ENCODE measurements at regions not wholly inside any gene's neighbourhood (a gene's known extent, or its start where the extent isn't known, plus 50 kb on each side); places are given as distances from the start of the nearest gene placed in this dataset.

DNA sequence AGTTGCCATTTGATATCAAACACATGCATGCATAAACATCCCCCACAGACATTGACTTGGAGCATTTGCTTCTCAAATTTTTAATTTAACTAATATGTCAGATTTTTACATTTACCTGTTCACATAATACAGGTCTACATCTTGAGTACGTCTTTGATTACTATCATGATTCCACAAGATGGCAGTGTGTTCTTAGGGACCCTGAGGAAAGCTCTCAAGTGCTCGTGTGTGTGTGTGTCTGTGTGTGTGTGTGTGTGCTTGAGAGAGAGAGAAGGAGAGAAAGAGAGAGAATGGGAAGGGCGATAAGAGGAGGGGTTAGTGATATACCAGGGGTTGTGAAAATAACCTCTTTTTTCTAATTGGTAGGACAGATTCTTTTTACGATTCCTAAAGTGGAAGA, 167.1 kb upstream of the OR4E1 start:
- no TSS peak for BruUV-seq (replicated peaks)
- no peaks in the 10 kb centered on the region for H3K9me2 ChIP-seq (replicated peaks; ENCODE audit: low read length)
- TF ChIP-seq EZH2phosphoT487 (IDR thresholded peaks at IDR 0.05; ENCODE audit: borderline replicate concordance, low read length) (no peak), EZH2 (IDR thresholded peaks at IDR 0.05; ENCODE audit: low read length, unreplicated experiment) (no peak)
- TF ChIP-seq, protein P1, sequence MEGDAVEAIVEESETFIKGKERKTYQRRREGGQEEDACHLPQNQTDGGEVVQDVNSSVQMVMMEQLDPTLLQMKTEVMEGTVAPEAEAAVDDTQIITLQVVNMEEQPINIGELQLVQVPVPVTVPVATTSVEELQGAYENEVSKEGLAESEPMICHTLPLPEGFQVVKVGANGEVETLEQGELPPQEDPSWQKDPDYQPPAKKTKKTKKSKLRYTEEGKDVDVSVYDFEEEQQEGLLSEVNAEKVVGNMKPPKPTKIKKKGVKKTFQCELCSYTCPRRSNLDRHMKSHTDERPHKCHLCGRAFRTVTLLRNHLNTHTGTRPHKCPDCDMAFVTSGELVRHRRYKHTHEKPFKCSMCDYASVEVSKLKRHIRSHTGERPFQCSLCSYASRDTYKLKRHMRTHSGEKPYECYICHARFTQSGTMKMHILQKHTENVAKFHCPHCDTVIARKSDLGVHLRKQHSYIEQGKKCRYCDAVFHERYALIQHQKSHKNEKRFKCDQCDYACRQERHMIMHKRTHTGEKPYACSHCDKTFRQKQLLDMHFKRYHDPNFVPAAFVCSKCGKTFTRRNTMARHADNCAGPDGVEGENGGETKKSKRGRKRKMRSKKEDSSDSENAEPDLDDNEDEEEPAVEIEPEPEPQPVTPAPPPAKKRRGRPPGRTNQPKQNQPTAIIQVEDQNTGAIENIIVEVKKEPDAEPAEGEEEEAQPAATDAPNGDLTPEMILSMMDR (conservative IDR thresholded peaks at IDR 0.05; ENCODE audit: low read depth, low read length): peak; percentile 50; the same call in 1 of the 2 replicates
- no peak overlapping the region for H3K27ac ChIP-seq (ENCODE audit: low read length)
- no peaks in the 10 kb centered on the region for H3K9me3 ChIP-seq (ENCODE audit: low read length)
- H2AFZ ChIP-seq (ENCODE audit: low read length): no peak overlapping the region
- no peaks in the 10 kb centered on the region for H3K4me1 ChIP-seq (ENCODE audit: insufficient read depth, low read length)
- intact Hi-C loops (cut with micrococcal nuclease): no loop called here
- CTCF ChIA-PET: interaction anchor here (0.9 to 1.5 kb wide), 2 partner anchors 11 to 47 kb away, joined by 3 to 7 read pairs; no protein-coding TSS in a partner anchor
- no peak overlapping the region for H3K4me3 ChIP-seq (ENCODE audit: low read length)
- no peaks in the 10 kb centered on the region for H3K79me2 ChIP-seq (ENCODE audit: low read length)
- no peak for ATAC-seq
- POLR2A ChIA-PET (ENCODE audit: unreplicated experiment): no interaction called here
- peak; percentile 17 for DNase-seq
- H3K9ac ChIP-seq (ENCODE audit: low read length): no peak overlapping the region
- no peaks in the 10 kb centered on the region for H3K36me3 ChIP-seq (ENCODE audit: low read depth, low read length)
- H3K27me3 ChIP-seq (ENCODE audit: low read length): peaks cover 30% of the 10 kb centered on the region
- no peaks in the 10 kb centered on the region for H4K20me1 ChIP-seq (ENCODE audit: low read length)
- no peak overlapping the region for H3K4me2 ChIP-seq (ENCODE audit: low read length)
- no peaks in the 10 kb centered on the region for H3F3A ChIP-seq (ENCODE audit: low read length, unreplicated experiment)

DNA sequence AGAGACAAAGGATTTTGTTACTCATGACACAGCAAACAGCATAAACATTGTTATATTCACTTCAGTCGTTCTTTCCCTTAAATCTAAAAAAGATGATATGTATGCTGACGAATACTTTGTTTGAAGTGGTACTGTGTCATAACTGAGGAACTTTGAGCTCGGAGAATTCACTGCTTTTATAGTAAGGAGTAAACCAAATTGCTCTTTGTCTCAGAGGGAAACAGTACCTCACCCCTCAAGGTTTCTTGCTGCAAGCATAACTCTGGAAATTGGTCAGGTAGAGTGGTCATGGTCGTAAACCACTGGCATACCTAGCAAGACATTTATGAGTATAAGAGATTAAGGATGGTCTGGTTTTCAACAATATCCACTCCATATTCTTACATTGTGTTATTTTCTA, 160.2 kb upstream of the OR4E1 start:
- ATAC-seq: no peak
- H3K4me3 ChIP-seq (ENCODE audit: low read length): no peak overlapping the region
- no TSS peak for BruUV-seq (replicated peaks)
- no peaks in the 10 kb centered on the region for H3K79me2 ChIP-seq (ENCODE audit: low read length)
- peaks cover 51% of the 10 kb centered on the region for H3K27me3 ChIP-seq (ENCODE audit: low read length)
- H3K4me2 ChIP-seq (ENCODE audit: low read length): no peak overlapping the region
- TF ChIP-seq EZH2 (IDR thresholded peaks at IDR 0.05; ENCODE audit: low read length, unreplicated experiment): no peak
- no peak for TF ChIP-seq EZH2phosphoT487 (IDR thresholded peaks at IDR 0.05; ENCODE audit: borderline replicate concordance, low read length)
- TF ChIP-seq, protein P1 (conservative IDR thresholded peaks at IDR 0.05; ENCODE audit: low read depth, low read length): no peak
- H3K9me2 ChIP-seq (replicated peaks; ENCODE audit: low read length): no peaks in the 10 kb centered on the region
- no peaks in the 10 kb centered on the region for H3K9me3 ChIP-seq (ENCODE audit: low read length)
- H3K9ac ChIP-seq (ENCODE audit: low read length): no peak overlapping the region
- H3F3A ChIP-seq (ENCODE audit: low read length, unreplicated experiment): no peaks in the 10 kb centered on the region
- no peaks in the 10 kb centered on the region for H4K20me1 ChIP-seq (ENCODE audit: low read length)
- H3K36me3 ChIP-seq (ENCODE audit: low read depth, low read length): no peaks in the 10 kb centered on the region
- POLR2A ChIA-PET (ENCODE audit: unreplicated experiment): no interaction called here
- no peaks in the 10 kb centered on the region for H3K4me1 ChIP-seq (ENCODE audit: insufficient read depth, low read length)
- intact Hi-C loops (cut with micrococcal nuclease): no loop called here
- no peak overlapping the region for H3K27ac ChIP-seq (ENCODE audit: low read length)
- DNase-seq: peak; percentile 13
- no peak overlapping the region for H2AFZ ChIP-seq (ENCODE audit: low read length)
- CTCF ChIA-PET: no interaction called here

DNA sequence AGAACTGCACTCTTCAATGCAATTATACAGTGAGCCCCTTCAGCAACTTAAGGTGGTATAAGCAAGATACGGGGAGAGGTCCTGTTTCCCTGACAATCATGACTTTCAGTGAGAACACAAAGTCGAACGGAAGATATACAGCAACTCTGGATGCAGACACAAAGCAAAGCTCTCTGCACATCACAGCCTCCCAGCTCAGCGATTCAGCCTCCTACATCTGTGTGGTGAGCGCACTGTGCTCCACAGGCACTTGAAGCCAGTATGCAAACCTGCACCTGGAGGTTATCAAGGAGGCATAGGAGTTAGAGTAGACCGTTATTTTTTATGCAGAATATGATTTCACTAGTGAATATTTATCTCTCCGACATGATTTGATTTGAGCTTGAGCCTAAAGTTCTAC, 152.2 kb upstream of the OR4E1 start:
- Histone ChIP-seq H3K4me3 (ENCODE audit: low read length) (no peak overlapping the region), H3K79me2 (ENCODE audit: low read length) (no peaks in the 10 kb centered on the region), H3F3A (ENCODE audit: low read length, unreplicated experiment) (no peaks in the 10 kb centered on the region), H3K27ac (ENCODE audit: low read length) (no peak overlapping the region), H3K9me2 (replicated peaks; ENCODE audit: low read length) (no peaks in the 10 kb centered on the region), H3K4me2 (ENCODE audit: low read length) (no peak overlapping the region), H3K36me3 (ENCODE audit: low read depth, low read length) (no peaks in the 10 kb centered on the region), H4K20me1 (ENCODE audit: low read length) (no peaks in the 10 kb centered on the region), H3K27me3 (ENCODE audit: low read length) (peaks cover 37% of the 10 kb centered on the region), H3K4me1 (ENCODE audit: insufficient read depth, low read length) (no peaks in the 10 kb centered on the region), H3K9ac (ENCODE audit: low read length) (no peak overlapping the region), H3K9me3 (ENCODE audit: low read length) (no peaks in the 10 kb centered on the region), H2AFZ (ENCODE audit: low read length) (no peak overlapping the region)
- intact Hi-C loops (cut with micrococcal nuclease): no loop called here
- ATAC-seq: no peak
- no TSS peak for BruUV-seq (replicated peaks)
- ChIA-PET CTCF (no interaction called here), POLR2A (ENCODE audit: unreplicated experiment) (no interaction called here)
- TF ChIP-seq EZH2 (IDR thresholded peaks at IDR 0.05; ENCODE audit: low read length, unreplicated experiment) (no peak), EZH2phosphoT487 (IDR thresholded peaks at IDR 0.05; ENCODE audit: borderline replicate concordance, low read length) (no peak)
- TF ChIP-seq, protein P1 (conservative IDR thresholded peaks at IDR 0.05; ENCODE audit: low read depth, low read length): no peak
- DNase-seq: no peak
